Adipocyte (in vitro differentiated cells): ENCODE measurements at regions not wholly inside any gene's neighbourhood (a gene's known extent, or its start where the extent isn't known, plus 50 kb on each side); places are given as distances from the start of the nearest gene placed in this dataset.
"Not testable (repeated sequence)": the region's sequence is repeated elsewhere in the genome, so short reads cannot be mapped to it uniquely, and the experiment has no call there.

Experiments
- DNase-seq: peaks from one replicate; pipeline ENCODE4 v3.0.0-alpha.2; 2015; ENCODE audit warnings: low read depth
- H3K27me3 ChIP-seq: replicated peaks from 2 replicates; pipeline ENCODE4 v1.7.0; 2013; ENCODE audit warnings: mild to moderate bottlenecking, low read length, moderate library complexity; ENCODE audit not compliant: control insufficient read depth, insufficient read depth
- H3K36me3 ChIP-seq: 2 replicates; pipeline ENCODE4 v1.7.0; 2013; ENCODE audit warnings: low read length, mild to moderate bottlenecking, moderate library complexity; ENCODE audit not compliant: control insufficient read depth, insufficient read depth, severe bottlenecking
- H3K4me1 ChIP-seq: 2 replicates; pipeline ENCODE4 v1.7.0; 2013; ENCODE audit warnings: mild to moderate bottlenecking, low read length, moderate library complexity; ENCODE audit not compliant: control insufficient read depth, insufficient read depth
- H3K4me3 ChIP-seq: 2 replicates; pipeline ENCODE4 v1.7.0; 2013; ENCODE audit warnings: mild to moderate bottlenecking, low read length, moderate library complexity
- H3K9ac ChIP-seq: 2 replicates; pipeline ENCODE4 v1.7.0; 2013; ENCODE audit warnings: mild to moderate bottlenecking, low read length, moderate library complexity
- H3K9me3 ChIP-seq: 2 replicates; pipeline ENCODE4 v1.7.0; 2013; ENCODE audit warnings: mild to moderate bottlenecking, low read length, moderate library complexity; ENCODE audit not compliant: control insufficient read depth

GRCh38 chr6:74597840-74598239 is 608.0 kb downstream of the COL12A1 start:
- no peak for DNase-seq
- H3K9ac ChIP-seq: no peak overlapping the region
- H3K27me3 ChIP-seq: no peaks in the 10 kb centered on the region
- no peaks in the 10 kb centered on the region for H3K36me3 ChIP-seq
- H3K9me3 ChIP-seq: no peaks in the 10 kb centered on the region
- no peaks in the 10 kb centered on the region for H3K4me1 ChIP-seq
- H3K4me3 ChIP-seq: no peak overlapping the region

- Histone ChIP-seq H3K4me3 (no peak overlapping the region), H3K27me3 (no peaks in the 10 kb centered on the region), H3K9ac (no peak overlapping the region), H3K9me3 (no peaks in the 10 kb centered on the region), H3K4me1 (no peaks in the 10 kb centered on the region), H3K36me3 (no peaks in the 10 kb centered on the region)
- no peak for DNase-seq
Observed at GRCh38 chr6:74597266-74597665, 608.6 kb downstream of the COL12A1 start.

- Histone ChIP-seq H3K9ac (no peak overlapping the region), H3K9me3 (no peaks in the 10 kb centered on the region), H3K27me3 (no peaks in the 10 kb centered on the region), H3K4me1 (no peaks in the 10 kb centered on the region), H3K36me3 (no peaks in the 10 kb centered on the region), H3K4me3 (no peak overlapping the region)
- no peak for DNase-seq
Observed at GRCh38 chr6:74596588-74596987, 609.3 kb downstream of the COL12A1 start.

- H3K27me3 ChIP-seq, H3K9me3 ChIP-seq, H3K9ac ChIP-seq, DNase-seq, H3K4me1 ChIP-seq, H3K4me3 ChIP-seq, H3K36me3 ChIP-seq: not testable (repeated sequence)
Observed at GRCh38 chr6:74594350-74594749, 611.5 kb downstream of the COL12A1 start.

- DNase-seq: no peak
- H3K27me3 ChIP-seq: no peaks in the 10 kb centered on the region
- no peaks in the 10 kb centered on the region for H3K36me3 ChIP-seq
- no peak overlapping the region for H3K9ac ChIP-seq
- H3K4me1 ChIP-seq: peaks cover 8% of the 10 kb centered on the region
- H3K4me3 ChIP-seq: no peak overlapping the region
- peaks cover 3% of the 10 kb centered on the region for H3K9me3 ChIP-seq
Observed at GRCh38 chr6:74588094-74588832, 617.6 kb downstream of the COL12A1 start.

- Histone ChIP-seq H3K9me3 (peaks cover 3% of the 10 kb centered on the region), H3K4me3 (no peak overlapping the region), H3K9ac (no peak overlapping the region), H3K27me3 (no peaks in the 10 kb centered on the region), H3K36me3 (no peaks in the 10 kb centered on the region), H3K4me1 (peaks cover 8% of the 10 kb centered on the region)
- no peak for DNase-seq
Observed at GRCh38 chr6:74587386-74587785, 618.5 kb downstream of the COL12A1 start.

GRCh38 chr6:74585753-74586152 is 620.1 kb downstream of the COL12A1 start:
- H3K36me3 ChIP-seq: no peaks in the 10 kb centered on the region
- DNase-seq: peak; percentile 58

GRCh38 chr6:74581681-74582080 is 624.2 kb downstream of the COL12A1 start:
- Histone ChIP-seq H3K9ac (no peak overlapping the region), H3K4me3 (no peak overlapping the region), H3K4me1 (peaks cover 36% of the 10 kb centered on the region), H3K27me3 (no peaks in the 10 kb centered on the region), H3K9me3 (no peaks in the 10 kb centered on the region), H3K36me3 (no peaks in the 10 kb centered on the region)
- DNase-seq: no peak

More at GRCh38 chr6:74585753-74586152, 620.1 kb downstream of the COL12A1 start:
- H3K4me1 ChIP-seq: peaks cover 8% of the 10 kb centered on the region
- H3K9me3 ChIP-seq: no peaks in the 10 kb centered on the region
- H3K27me3 ChIP-seq: no peaks in the 10 kb centered on the region
- no peak overlapping the region for H3K4me3 ChIP-seq
- H3K9ac ChIP-seq: no peak overlapping the region

- H3K27me3 ChIP-seq: no peaks in the 10 kb centered on the region
- no peaks in the 10 kb centered on the region for H3K36me3 ChIP-seq
- H3K4me3 ChIP-seq: no peak overlapping the region
- H3K4me1 ChIP-seq: peaks cover 28% of the 10 kb centered on the region
- H3K9me3 ChIP-seq: no peaks in the 10 kb centered on the region
- H3K9ac ChIP-seq: no peak overlapping the region
- no peak for DNase-seq
Observed at GRCh38 chr6:74579794-74580193, 626.1 kb downstream of the COL12A1 start.

GRCh38 chr6:74579047-74579446 is 626.8 kb downstream of the COL12A1 start:
- no peaks in the 10 kb centered on the region for H3K27me3 ChIP-seq

GRCh38 chr6:74578339-74578738 is 627.5 kb downstream of the COL12A1 start:
- H3K27me3 ChIP-seq: no peaks in the 10 kb centered on the region
- no peaks in the 10 kb centered on the region for H3K9me3 ChIP-seq
- H3K4me1 ChIP-seq: peaks cover 28% of the 10 kb centered on the region
- peak overlapping the region; percentile 14 for H3K9ac ChIP-seq
- peak; percentile 78 for DNase-seq
- H3K4me3 ChIP-seq: no peak overlapping the region
- H3K36me3 ChIP-seq: no peaks in the 10 kb centered on the region

More at GRCh38 chr6:74579047-74579446, 626.8 kb downstream of the COL12A1 start:
- H3K4me1 ChIP-seq: peaks cover 28% of the 10 kb centered on the region
- H3K36me3 ChIP-seq: no peaks in the 10 kb centered on the region
- no peak for DNase-seq
- no peak overlapping the region for H3K4me3 ChIP-seq
- H3K9ac ChIP-seq: no peak overlapping the region
- no peaks in the 10 kb centered on the region for H3K9me3 ChIP-seq

- Histone ChIP-seq H3K4me3 (no peak overlapping the region), H3K27me3 (no peaks in the 10 kb centered on the region), H3K4me1 (peaks cover 28% of the 10 kb centered on the region), H3K36me3 (no peaks in the 10 kb centered on the region), H3K9me3 (no peaks in the 10 kb centered on the region), H3K9ac (peak overlapping the region; percentile 14)
- DNase-seq: no peak
Observed at GRCh38 chr6:74577619-74578018, 628.2 kb downstream of the COL12A1 start.
